Psoas muscle (tissue), 7 donors: ENCODE measurements at regions not wholly inside any gene's neighbourhood (a gene's known extent, or its start where the extent isn't known, plus 50 kb on each side); places are given as distances from the start of the nearest gene placed in this dataset.

Experiments
- ATAC-seq, 4 donors: fragments of 200-7000 bp; cut with Tn5 transposase; one replicate each; pipeline ENCODE4 v1.9.1; 2020; ENCODE audit warnings: moderate library complexity in 3 of 4, mild to moderate bottlenecking in 2 of 4
- DNase-seq, 2 donors: peaks; one replicate each; pipeline ENCODE4 v3.0.0-alpha.2; 2020
- H3K27ac ChIP-seq: fragments of 200-600 bp; one replicate; pipeline ENCODE4 v1.8.0; 2022
- H3K27me3 ChIP-seq, 3 donors: fragments of 200-600 bp in 1 of 3; one replicate each; pipeline versions ENCODE4 v1.6.1 to v1.8.0; 2013 to 2022; ENCODE audit warnings: low read length in 2 of 3, mild to moderate bottlenecking in 2 of 3, moderate library complexity in 1 of 3; ENCODE audit not compliant: insufficient read depth in 3 of 3
- H3K36me3 ChIP-seq, 2 donors: fragments of 200-600 bp in 1 of 2; one replicate each; pipeline versions ENCODE4 v1.6.1 to v1.8.0; 2013 to 2022; ENCODE audit warnings: low read depth in 1 of 2, mild to moderate bottlenecking in 1 of 2, moderate library complexity in 1 of 2; ENCODE audit not compliant: insufficient read depth in 1 of 2
- H3K4me1 ChIP-seq: fragments of 200-600 bp; one replicate; pipeline ENCODE4 v1.8.0; 2022
- H3K4me3 ChIP-seq: fragments of 200-600 bp; one replicate; pipeline ENCODE4 v1.8.0; 2022; ENCODE audit warnings: mild to moderate bottlenecking
- H3K9me3 ChIP-seq: fragments of 200-600 bp; one replicate; pipeline ENCODE4 v1.8.0; 2022
- CTCF ChIP-seq: fragments of 200-600 bp; IDR thresholded peaks from one replicate; pipeline ENCODE4 v1.8.0; 2022; ENCODE audit warnings: antibody characterized with exemption
- WGBS, 3 donors: extraction: QIAGEN DNeasy Blood & Tissue Kit; methylation state at CpG; one replicate each; pipeline versions ENCODE4 v1.1.6 to v1.1.7; 2013; 5-methylcytosine and 5-hydroxymethylcytosine counted together
- intact Hi-C, 2 donors: fragments of 100-400 bp; cut with DNase I; formaldehyde crosslinking; loops; one replicate each; pipeline versions ENCODE4 v1.11.0 to v1.14.2; 2022
- donor health status: healthy with polysubstance abuse.
- donor health status: DM: no; HTN: no; CAD: no; lungs with moderate emphysema.
- donor health status: Bipolar disorder and iron deficiency.
- donor health status: healthy.
- donor health status: DM: yes; HTN: yes; CAD: no.
- donor health status: DM: no; HTN: no; CAD: no.
- donor health status: DM: yes; HTN: yes; CAD: no.

- intact Hi-C loops, result no loop called here
- no peak for ATAC-seq
- Histone ChIP-seq H3K4me1 (no peaks in the 10 kb centered on the region), H3K27me3 (no peaks in the 10 kb centered on the region), H3K36me3 (no peaks in the 10 kb centered on the region), H3K27ac (no peak overlapping the region), H3K4me3 (no peak overlapping the region), H3K9me3 (no peaks in the 10 kb centered on the region)
- no peak for TF ChIP-seq CTCF
- WGBS, 3 donors, result 78 to 83% (median 79%) methylated on average over 4 of the region's 4 CpGs
- DNase-seq, result no peak
Measured at GRCh38 chr2:17232776-17233556, 285.3 kb downstream of the RAD51AP2 start.

- Histone ChIP-seq H3K9me3 (no peaks in the 10 kb centered on the region), H3K27ac (no peak overlapping the region), H3K4me1 (no peaks in the 10 kb centered on the region), H3K27me3 (no peaks in the 10 kb centered on the region), H3K4me3 (no peak overlapping the region), H3K36me3 (no peaks in the 10 kb centered on the region)
- DNase-seq, result no peak
- no peak for ATAC-seq
- TF ChIP-seq CTCF, result no peak
- intact Hi-C loops, result no loop called here
- WGBS, 3 donors, result 79 to 91% (median 91%) methylated on average over 5 of the region's 5 CpGs
Measured at GRCh38 chr2:17231394-17231965, 286.8 kb downstream of the RAD51AP2 start.

- H3K36me3 ChIP-seq, result no peaks in the 10 kb centered on the region
- 67 to 77% (median 71%) methylated on average over 1 of the region's 1 CpG for WGBS, 3 donors
- TF ChIP-seq CTCF, result no peak
- no peak overlapping the region for H3K4me3 ChIP-seq
- ATAC-seq, result no peak
- H3K4me1 ChIP-seq, result no peaks in the 10 kb centered on the region
- no peak overlapping the region for H3K27ac ChIP-seq
- no peak for DNase-seq
- H3K9me3 ChIP-seq, result no peaks in the 10 kb centered on the region
- intact Hi-C loops, result no loop called here
- no peaks in the 10 kb centered on the region for H3K27me3 ChIP-seq
Measured at GRCh38 chr2:17229414-17229813, 288.8 kb downstream of the RAD51AP2 start.

GRCh38 chr2:17228461-17228860 lies 289.8 kb downstream of the RAD51AP2 start:
- ATAC-seq, result no peak
- 67 to 80% (median 74%) methylated on average over 6 of the region's 6 CpGs for WGBS, 3 donors

More at GRCh38 chr2:17228461-17228860, 289.8 kb downstream of the RAD51AP2 start:
- H3K36me3 ChIP-seq, result no peaks in the 10 kb centered on the region
- H3K4me3 ChIP-seq, result no peak overlapping the region
- no peak overlapping the region for H3K27ac ChIP-seq
- H3K9me3 ChIP-seq, result no peaks in the 10 kb centered on the region
- no peak for TF ChIP-seq CTCF
- DNase-seq, result no peak
- no peaks in the 10 kb centered on the region for H3K4me1 ChIP-seq
- H3K27me3 ChIP-seq, result no peaks in the 10 kb centered on the region
- intact Hi-C loops, result no loop called here
